ENCODE measurements at regions not wholly inside any gene's neighbourhood (a gene's known extent, or its start where the extent isn't known, plus 50 kb on each side); places are given as distances from the start of the nearest gene placed in this dataset.

GRCh38 chr5:74031536-74031935 is 405.5 kb downstream of the ARHGEF28 start:
- no peak for DNase-seq (ENCODE audit: low read depth in 1 of 2, low spot score in 1 of 2)
- Histone ChIP-seq H3K36me3 (no peaks in the 10 kb centered on the region), H3K27me3 (no peaks in the 10 kb centered on the region), H3K9me3 (ENCODE audit: low read depth) (no peaks in the 10 kb centered on the region), H3K4me3 (no peak overlapping the region), H3K4me1 (ENCODE audit: low read depth) (no peaks in the 10 kb centered on the region), H3K27ac (no peak overlapping the region)
- no peak for TF ChIP-seq CTCF (IDR thresholded peaks at IDR 0.05; ENCODE audit: low read depth, low read length)

- no peaks in the 10 kb centered on the region for H3K36me3 ChIP-seq
- H3K9me3 ChIP-seq (ENCODE audit: low read depth): no peaks in the 10 kb centered on the region
- no peak overlapping the region for H3K4me3 ChIP-seq
- H3K27me3 ChIP-seq: no peaks in the 10 kb centered on the region
- no peak for DNase-seq (ENCODE audit: low read depth in 1 of 2, low spot score in 1 of 2)
- no peak for TF ChIP-seq CTCF (IDR thresholded peaks at IDR 0.05; ENCODE audit: low read depth, low read length)
- H3K27ac ChIP-seq: no peak overlapping the region
- H3K4me1 ChIP-seq (ENCODE audit: low read depth): no peaks in the 10 kb centered on the region
Observed at GRCh38 chr5:74030821-74031220, 404.8 kb downstream of the ARHGEF28 start.

- H3K36me3 ChIP-seq: no peaks in the 10 kb centered on the region
- no peak overlapping the region for H3K4me3 ChIP-seq
- no peaks in the 10 kb centered on the region for H3K9me3 ChIP-seq (ENCODE audit: low read depth)
- no peak for DNase-seq (ENCODE audit: low read depth in 1 of 2, low spot score in 1 of 2)
- H3K4me1 ChIP-seq (ENCODE audit: low read depth): no peaks in the 10 kb centered on the region
- no peaks in the 10 kb centered on the region for H3K27me3 ChIP-seq
- H3K27ac ChIP-seq: no peak overlapping the region
- TF ChIP-seq CTCF (IDR thresholded peaks at IDR 0.05; ENCODE audit: low read depth, low read length): no peak
Observed at GRCh38 chr5:74030371-74030770, 404.4 kb downstream of the ARHGEF28 start.

- Histone ChIP-seq H3K36me3 (no peaks in the 10 kb centered on the region), H3K4me1 (ENCODE audit: low read depth) (no peaks in the 10 kb centered on the region), H3K9me3 (ENCODE audit: low read depth) (no peaks in the 10 kb centered on the region), H3K4me3 (no peak overlapping the region), H3K27me3 (no peaks in the 10 kb centered on the region), H3K27ac (no peak overlapping the region)
- TF ChIP-seq CTCF (IDR thresholded peaks at IDR 0.05; ENCODE audit: low read depth, low read length): no peak
- DNase-seq (ENCODE audit: low read depth in 1 of 2, low spot score in 1 of 2): no peak
Observed at GRCh38 chr5:74028976-74029375, 403.0 kb downstream of the ARHGEF28 start.

- no peak for TF ChIP-seq CTCF (IDR thresholded peaks at IDR 0.05; ENCODE audit: low read depth, low read length)
- Histone ChIP-seq H3K27me3 (no peaks in the 10 kb centered on the region), H3K4me1 (ENCODE audit: low read depth) (no peaks in the 10 kb centered on the region), H3K9me3 (ENCODE audit: low read depth) (no peaks in the 10 kb centered on the region), H3K27ac (no peak overlapping the region), H3K4me3 (no peak overlapping the region), H3K36me3 (no peaks in the 10 kb centered on the region)
- peak in 1 of 2 donors; percentile 45 for DNase-seq (ENCODE audit: low read depth in 1 of 2, low spot score in 1 of 2)
Observed at GRCh38 chr5:74028406-74028805, 402.4 kb downstream of the ARHGEF28 start.

Measured in cardiac muscle cell (in vitro differentiated cells and primary cell).